ENCODE measurements at regions not wholly inside any gene's neighbourhood (a gene's known extent, or its start where the extent isn't known, plus 50 kb on each side); places are given as distances from the start of the nearest gene placed in this dataset.

DNA sequence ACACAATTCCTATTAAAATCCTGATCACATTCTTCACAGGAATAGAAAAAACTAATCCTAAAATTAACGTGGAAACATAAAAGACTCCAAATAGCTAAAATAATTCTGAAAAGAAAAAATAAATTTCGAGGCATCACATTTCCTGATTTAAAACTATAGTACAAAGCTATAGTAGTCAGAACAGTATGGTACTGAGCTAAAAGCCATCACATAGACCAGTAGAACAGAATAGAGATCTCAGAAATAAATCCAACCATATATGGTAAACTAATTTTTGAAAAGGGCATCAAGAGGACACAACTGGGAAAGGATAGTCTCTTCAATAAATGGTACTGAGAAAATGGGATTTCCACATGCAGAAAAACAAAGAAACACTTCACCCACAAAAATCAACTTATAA lies 125.2 kb upstream of the DAAM1 start:
- ChIA-PET POLR2A (no interaction called here), CTCF (no interaction called here)
- H4K20me1 ChIP-seq (ENCODE audit: control insufficient read depth, insufficient read depth, low read length, poor library complexity, severe bottlenecking): no peaks in the 10 kb centered on the region
- H3K4me1 ChIP-seq (ENCODE audit: control insufficient read depth in 2 of 2, insufficient read depth in 2 of 2, low read length in 2 of 2): no peaks in the 10 kb centered on the region
- no peak for ATAC-seq (ENCODE audit: low read depth)
- no peak for DNase-seq
- peaks cover 8% of the 10 kb centered on the region for H3K9me3 Mint-ChIP-seq (ENCODE audit: insufficient read depth)
- no peak overlapping the region for H3K9ac ChIP-seq (ENCODE audit: low read length)
- no peak overlapping the region for H3K4me2 ChIP-seq (replicated peaks; ENCODE audit: low read depth, low read length, poor library complexity, severe bottlenecking)
- H3K27ac Mint-ChIP-seq: no peak overlapping the region
- H3K4me3 ChIP-seq (ENCODE audit: control extremely low read depth in 1 of 5, extremely low read depth in 1 of 5, insufficient read depth in 1 of 5, low read depth in 2 of 5, low read length in 4 of 5): no peak overlapping the region
- H3K4me3 Mint-ChIP-seq: no peak overlapping the region
- no peaks in the 10 kb centered on the region for H3K36me3 ChIP-seq (replicated peaks in 1 of 2; ENCODE audit: control extremely low read depth in 1 of 2, control insufficient read depth in 1 of 2, extremely low read depth in 1 of 2, insufficient read depth in 2 of 2, low read length in 1 of 2)
- H3K4me1 Mint-ChIP-seq: no peaks in the 10 kb centered on the region
- H2AFZ ChIP-seq (ENCODE audit: insufficient read depth, low read depth, low read length, poor library complexity, severe bottlenecking): no peak overlapping the region
- H3K27ac ChIP-seq (ENCODE audit: low read length in 2 of 2): no peak overlapping the region
- no peaks in the 10 kb centered on the region for H3K79me2 ChIP-seq (ENCODE audit: control insufficient read depth, insufficient read depth, low read length)
- H3K27me3 Mint-ChIP-seq: peaks cover 3% of the 10 kb centered on the region
- TF ChIP-seq, protein P1, sequence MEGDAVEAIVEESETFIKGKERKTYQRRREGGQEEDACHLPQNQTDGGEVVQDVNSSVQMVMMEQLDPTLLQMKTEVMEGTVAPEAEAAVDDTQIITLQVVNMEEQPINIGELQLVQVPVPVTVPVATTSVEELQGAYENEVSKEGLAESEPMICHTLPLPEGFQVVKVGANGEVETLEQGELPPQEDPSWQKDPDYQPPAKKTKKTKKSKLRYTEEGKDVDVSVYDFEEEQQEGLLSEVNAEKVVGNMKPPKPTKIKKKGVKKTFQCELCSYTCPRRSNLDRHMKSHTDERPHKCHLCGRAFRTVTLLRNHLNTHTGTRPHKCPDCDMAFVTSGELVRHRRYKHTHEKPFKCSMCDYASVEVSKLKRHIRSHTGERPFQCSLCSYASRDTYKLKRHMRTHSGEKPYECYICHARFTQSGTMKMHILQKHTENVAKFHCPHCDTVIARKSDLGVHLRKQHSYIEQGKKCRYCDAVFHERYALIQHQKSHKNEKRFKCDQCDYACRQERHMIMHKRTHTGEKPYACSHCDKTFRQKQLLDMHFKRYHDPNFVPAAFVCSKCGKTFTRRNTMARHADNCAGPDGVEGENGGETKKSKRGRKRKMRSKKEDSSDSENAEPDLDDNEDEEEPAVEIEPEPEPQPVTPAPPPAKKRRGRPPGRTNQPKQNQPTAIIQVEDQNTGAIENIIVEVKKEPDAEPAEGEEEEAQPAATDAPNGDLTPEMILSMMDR (IDR thresholded peaks at IDR 0.05): no peak
- no peak for TF ChIP-seq EZH2 (IDR thresholded peaks at IDR 0.05; ENCODE audit: borderline replicate concordance, insufficient read depth, low read depth, low read length, poor library complexity, severe bottlenecking)
- H3K27me3 ChIP-seq (replicated peaks in 1 of 4; ENCODE audit: control extremely low read depth in 1 of 4, control insufficient read depth in 3 of 4, insufficient read depth in 4 of 4, low read length in 3 of 4): no peaks in the 10 kb centered on the region
- peaks cover 3 to 5% (median 4%) of the 10 kb centered on the region in 3 donors for H3K9me3 ChIP-seq (ENCODE audit: control extremely low read depth in 1 of 3, control insufficient read depth in 2 of 3, insufficient read depth in 1 of 3, low read length in 2 of 3)
- intact Hi-C loops (cut with micrococcal nuclease): no loop called here
- no CpG with 5 or more reads among the region's 2 CpGs for WGBS (ENCODE audit: insufficient coverage)

DNA sequence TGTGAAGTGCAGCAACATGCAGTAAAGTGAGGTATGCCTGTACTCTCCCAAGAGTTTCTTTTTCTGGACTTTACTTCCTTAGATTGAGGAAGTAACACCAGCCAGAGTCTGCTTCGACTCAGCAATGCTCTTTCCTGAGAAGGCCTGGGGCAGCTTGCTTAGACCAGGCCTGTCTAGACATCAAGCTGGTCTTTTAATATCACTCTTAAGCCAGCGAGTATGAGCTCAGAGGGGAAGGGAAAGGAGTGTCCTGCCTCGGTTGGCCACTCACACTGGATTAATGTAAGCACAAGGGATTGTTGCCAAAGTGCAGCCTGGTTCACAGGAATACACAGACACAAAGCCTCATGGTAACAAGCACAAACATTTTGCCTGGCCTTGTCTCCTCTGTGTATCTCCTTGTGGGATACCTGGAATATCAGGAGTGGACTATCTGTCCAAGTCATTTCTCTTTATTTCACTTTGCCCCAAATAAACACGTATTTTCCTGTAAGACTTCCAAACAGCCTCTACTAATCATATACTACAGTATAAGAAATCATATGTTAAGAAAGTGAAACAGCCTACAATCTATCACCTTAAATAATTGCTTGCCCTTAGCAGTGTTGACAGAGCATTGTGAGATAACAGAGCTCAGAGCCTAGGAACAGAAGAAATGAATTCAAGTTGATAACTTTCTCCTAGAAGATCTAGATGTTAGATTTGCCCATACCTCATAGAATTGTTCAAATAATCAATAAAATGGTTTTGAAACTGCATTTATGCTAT lies 121.2 kb upstream of the DAAM1 start:
- no peaks in the 10 kb centered on the region for H4K20me1 ChIP-seq (ENCODE audit: control insufficient read depth, insufficient read depth, low read length, poor library complexity, severe bottlenecking)
- no peak for TF ChIP-seq EZH2 (IDR thresholded peaks at IDR 0.05; ENCODE audit: borderline replicate concordance, insufficient read depth, low read depth, low read length, poor library complexity, severe bottlenecking)
- TF ChIP-seq, protein P1 (IDR thresholded peaks at IDR 0.05): no peak
- no peaks in the 10 kb centered on the region for H3K4me1 Mint-ChIP-seq
- H2AFZ ChIP-seq (ENCODE audit: insufficient read depth, low read depth, low read length, poor library complexity, severe bottlenecking): no peak overlapping the region
- no peak overlapping the region for H3K27ac Mint-ChIP-seq
- no peak overlapping the region for H3K4me3 Mint-ChIP-seq
- no peaks in the 10 kb centered on the region for H3K36me3 ChIP-seq (replicated peaks in 1 of 2; ENCODE audit: control extremely low read depth in 1 of 2, control insufficient read depth in 1 of 2, extremely low read depth in 1 of 2, insufficient read depth in 2 of 2, low read length in 1 of 2)
- no peaks in the 10 kb centered on the region for H3K79me2 ChIP-seq (ENCODE audit: control insufficient read depth, insufficient read depth, low read length)
- H3K4me2 ChIP-seq (replicated peaks; ENCODE audit: low read depth, low read length, poor library complexity, severe bottlenecking): no peak overlapping the region
- intact Hi-C loops (cut with micrococcal nuclease): no loop called here
- WGBS (ENCODE audit: insufficient coverage): 20% methylated on average over 3 of the region's 4 CpGs
- H3K4me3 ChIP-seq (ENCODE audit: control extremely low read depth in 1 of 5, extremely low read depth in 1 of 5, insufficient read depth in 1 of 5, low read depth in 2 of 5, low read length in 4 of 5): no peak overlapping the region
- DNase-seq: no peak
- peaks cover 8% of the 10 kb centered on the region for H3K9me3 Mint-ChIP-seq (ENCODE audit: insufficient read depth)
- peaks cover 3 to 5% (median 4%) of the 10 kb centered on the region in 3 donors for H3K9me3 ChIP-seq (ENCODE audit: control extremely low read depth in 1 of 3, control insufficient read depth in 2 of 3, insufficient read depth in 1 of 3, low read length in 2 of 3)
- no peak overlapping the region for H3K9ac ChIP-seq (ENCODE audit: low read length)
- H3K27me3 ChIP-seq (replicated peaks in 1 of 4; ENCODE audit: control extremely low read depth in 1 of 4, control insufficient read depth in 3 of 4, insufficient read depth in 4 of 4, low read length in 3 of 4): peaks cover 0 to 3% (median 0%) of the 10 kb centered on the region in 4 experiments
- ChIA-PET POLR2A (no interaction called here), CTCF (no interaction called here)
- H3K27me3 Mint-ChIP-seq: peaks cover 12% of the 10 kb centered on the region
- no peaks in the 10 kb centered on the region for H3K4me1 ChIP-seq (ENCODE audit: control insufficient read depth in 2 of 2, insufficient read depth in 2 of 2, low read length in 2 of 2)
- no peak for ATAC-seq (ENCODE audit: low read depth)
- H3K27ac ChIP-seq (ENCODE audit: low read length in 2 of 2): no peak overlapping the region

Data from B cell (primary cell).